Peyer's patch (tissue), 4 donors: ENCODE measurements at regions not wholly inside any gene's neighbourhood (a gene's known extent, or its start where the extent isn't known, plus 50 kb on each side); places are given as distances from the start of the nearest gene placed in this dataset.

ENCODE experiments used
- CTCF ChIP-seq, 6 experiments: fragments of 450-650 bp in 4 of 6; fragments of 200-600 bp in 2 of 6; sonication (generic) in 1 of 6; IDR thresholded peaks; one replicate each; pipeline ENCODE4 v1.5.1; 2017 to 2019; ENCODE audit warnings: antibody characterized with exemption in 6 of 6, mild to moderate bottlenecking in 3 of 6, moderate library complexity in 1 of 6
- POLR2A ChIP-seq, 2 donors: fragments of 450-650 bp; IDR thresholded peaks; one replicate each; pipeline ENCODE4 v1.5.1; 2017; ENCODE audit warnings: antibody characterized with exemption in 2 of 2, mild to moderate bottlenecking in 2 of 2, moderate library complexity in 2 of 2

GRCh38 chr17:53463363-53463762, 359.4 kb upstream of the KIF2B start:
- TF ChIP-seq CTCF (IDR thresholded peaks at IDR 0.05) (no peak), POLR2A (IDR thresholded peaks at IDR 0.05) (no peak)
